SIG-M5 treated with dmso at 0.1 percent for 504 hours (cell line): ENCODE measurements at regions not wholly inside any gene's neighbourhood (a gene's known extent, or its start where the extent isn't known, plus 50 kb on each side); places are given as distances from the start of the nearest gene placed in this dataset.

ENCODE experiments used
- DNase-seq: peaks from one replicate; lab custom pipeline; 2025; ENCODE audit not compliant: unreplicated experiment; lab: John Stamatoyannopoulos, UW

DNA sequence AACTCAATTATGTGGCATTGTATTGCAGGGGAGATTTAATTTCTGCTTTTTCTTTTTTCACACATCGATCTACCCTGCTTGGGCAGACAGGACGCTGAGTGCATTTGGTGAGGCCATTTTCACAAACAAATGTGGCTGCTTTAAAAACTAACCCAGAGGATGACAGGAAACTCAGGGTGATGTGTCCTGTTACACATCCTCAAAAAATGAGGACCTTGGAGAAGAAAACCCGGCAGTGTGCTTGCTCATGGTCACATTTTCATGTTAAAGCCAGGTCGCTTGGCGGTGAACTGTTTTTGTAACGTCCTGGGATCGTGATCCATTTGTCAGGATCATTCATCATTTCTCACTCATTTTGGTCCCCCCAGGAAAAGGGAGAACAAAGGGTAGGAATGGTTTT, 478.3 kb upstream of the ADAMTS16 start:
- DNase-seq: no peak

GRCh38 chr5:4662756-4663155, 477.4 kb upstream of the ADAMTS16 start:
- no peak for DNase-seq

GRCh38 chr5:4665911-4666310, 474.2 kb upstream of the ADAMTS16 start:
- DNase-seq: no peak

GRCh38 chr5:4674166-4674565, 466.0 kb upstream of the ADAMTS16 start:
- DNase-seq: no peak

GRCh38 chr5:4676934-4677333, 463.2 kb upstream of the ADAMTS16 start:
- DNase-seq: no peak

DNA sequence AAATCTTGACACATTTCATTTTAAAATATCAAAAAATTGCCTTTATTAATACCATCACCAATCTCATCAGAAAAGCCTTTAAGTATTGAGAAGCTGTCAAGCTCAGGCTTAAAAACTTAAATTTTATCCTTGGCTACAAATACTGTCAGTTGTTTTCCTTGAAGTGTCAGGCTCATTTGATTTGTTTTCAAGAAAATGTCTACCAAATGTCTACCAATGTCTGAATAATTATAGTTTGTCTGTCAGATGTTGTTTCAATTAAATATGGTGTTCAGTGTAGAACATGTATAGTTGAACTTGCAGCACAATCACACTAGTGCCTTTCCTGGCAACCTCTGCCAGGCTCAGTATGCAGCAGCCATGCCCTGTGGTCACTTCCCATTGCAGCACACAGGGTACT, 455.2 kb upstream of the ADAMTS16 start:
- no peak for DNase-seq

DNA sequence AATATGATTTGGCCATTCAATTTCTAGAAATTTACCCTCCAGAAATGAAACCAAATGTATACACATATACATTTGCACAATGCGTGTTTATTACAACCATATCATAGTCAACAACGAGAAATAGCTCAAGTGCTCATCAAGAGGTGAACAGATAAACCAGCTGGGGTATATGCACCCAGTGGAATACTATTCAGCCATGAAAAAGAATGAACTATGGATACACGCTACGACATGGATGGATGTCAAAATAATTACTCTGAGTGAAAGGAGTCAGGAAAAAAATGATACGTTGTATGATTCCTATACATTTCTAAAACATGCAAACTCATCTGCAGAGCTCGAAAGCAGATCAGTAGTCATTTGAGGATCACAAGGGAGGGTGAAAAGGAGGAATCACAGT, 441.5 kb upstream of the ADAMTS16 start:
- no peak for DNase-seq

DNA sequence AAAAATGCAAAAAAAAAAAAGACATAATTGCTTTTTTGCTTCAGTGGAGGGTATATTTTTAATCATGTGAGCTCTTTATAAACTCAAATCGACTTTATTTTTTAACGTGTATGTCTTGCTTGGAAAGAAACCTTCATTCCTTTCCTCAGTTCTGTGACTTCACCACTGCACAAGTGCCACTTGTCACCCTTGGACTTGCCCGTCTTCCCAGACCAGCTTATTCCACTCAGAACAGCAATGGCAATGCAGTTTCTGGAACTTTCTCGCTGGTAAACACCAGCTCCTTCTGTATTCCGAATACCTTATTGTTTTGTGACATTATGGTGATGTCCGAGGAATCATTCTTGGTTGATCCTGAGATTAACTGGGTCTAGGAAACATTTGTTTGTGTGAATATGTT, 440.5 kb upstream of the ADAMTS16 start:
- no peak for DNase-seq

GRCh38 chr5:4700069-4700468, 440.1 kb upstream of the ADAMTS16 start:
- no peak for DNase-seq

- no peak for DNase-seq
Observed at GRCh38 chr5:4700871-4701270, 439.3 kb upstream of the ADAMTS16 start.

GRCh38 chr5:4703931-4704458, 436.1 kb upstream of the ADAMTS16 start:
- no peak for DNase-seq

DNA sequence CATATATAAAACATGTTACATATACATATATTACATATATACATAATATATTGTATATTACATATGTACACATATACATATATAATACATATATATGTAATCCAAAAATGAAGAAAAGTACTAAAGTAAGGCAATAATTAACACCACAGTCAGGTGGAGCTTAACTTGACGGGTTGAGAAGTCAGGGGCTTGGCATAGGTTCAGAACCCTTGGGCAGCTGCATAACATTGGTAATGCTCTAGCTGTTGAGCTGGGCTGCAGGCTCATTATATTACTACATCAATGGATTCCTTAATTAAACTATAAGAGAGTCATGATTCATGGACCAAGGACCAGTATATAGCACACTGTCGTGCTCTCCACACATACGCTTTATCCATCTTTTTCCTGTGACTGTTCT, 435.2 kb upstream of the ADAMTS16 start:
- no peak for DNase-seq

DNA sequence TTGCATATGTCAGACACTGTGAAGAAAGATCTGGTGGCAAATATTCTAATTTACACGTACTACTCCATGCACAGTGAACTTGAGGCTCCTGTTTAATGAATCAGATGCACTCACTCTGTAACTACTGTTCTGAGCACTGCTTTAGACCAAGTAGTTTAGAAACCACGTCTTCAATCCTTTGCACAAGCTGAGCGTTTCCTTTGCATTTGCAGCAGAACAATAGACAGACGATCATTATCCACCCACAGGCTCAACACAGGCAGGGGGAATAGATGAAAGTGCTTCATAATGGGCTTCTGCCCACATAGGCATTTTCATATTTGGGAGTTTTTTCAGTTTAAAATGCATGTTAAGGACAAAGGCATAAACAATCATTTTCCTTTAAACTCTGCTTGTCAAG, 423.3 kb upstream of the ADAMTS16 start:
- no peak for DNase-seq

- DNase-seq: no peak
Observed at GRCh38 chr5:4717446-4717845, 422.7 kb upstream of the ADAMTS16 start.

GRCh38 chr5:4720831-4721230, 419.3 kb upstream of the ADAMTS16 start:
- no peak for DNase-seq

DNA sequence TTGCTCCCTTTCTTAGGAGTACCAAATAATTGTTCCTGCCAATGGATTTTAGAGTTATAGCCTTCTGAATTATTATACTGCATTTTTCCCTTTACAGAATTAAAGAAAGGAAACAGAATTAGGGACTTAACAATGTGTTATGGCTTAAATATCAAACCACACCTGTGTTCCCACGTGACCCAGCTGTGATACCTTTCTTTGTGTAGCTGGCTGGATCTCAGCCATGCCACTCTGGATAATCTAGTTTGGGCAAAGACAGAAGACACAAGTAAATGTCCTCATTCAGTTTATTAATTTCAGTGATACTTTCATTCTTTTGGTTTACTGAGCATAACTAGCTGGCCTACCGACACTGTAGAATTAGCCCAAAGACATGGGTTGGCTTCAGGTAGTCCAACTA, 417.2 kb upstream of the ADAMTS16 start:
- DNase-seq: no peak

DNA sequence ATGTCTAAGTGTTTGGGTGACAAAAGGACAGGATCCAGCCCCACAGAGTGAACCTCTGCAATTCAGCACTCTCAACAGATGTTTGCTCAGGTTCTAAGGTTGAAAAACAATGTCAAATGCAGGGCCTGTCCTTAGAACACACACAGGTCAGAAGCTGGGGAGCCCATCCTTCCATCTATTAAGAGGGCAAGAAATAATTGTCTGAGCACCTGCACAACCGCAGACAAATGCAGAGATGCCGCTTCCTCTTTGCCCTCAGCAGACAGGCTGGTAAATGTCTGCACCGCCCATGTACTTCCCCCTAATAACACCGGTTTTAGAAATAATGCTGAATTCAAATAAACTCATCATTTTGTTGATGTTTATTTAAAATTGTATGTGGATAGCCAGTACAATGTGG, 414.5 kb upstream of the ADAMTS16 start:
- no peak for DNase-seq

- DNase-seq: no peak
Observed at GRCh38 chr5:4730279-4730678, 409.9 kb upstream of the ADAMTS16 start.

GRCh38 chr5:4734348-4734747, 405.8 kb upstream of the ADAMTS16 start:
- DNase-seq: no peak

DNA sequence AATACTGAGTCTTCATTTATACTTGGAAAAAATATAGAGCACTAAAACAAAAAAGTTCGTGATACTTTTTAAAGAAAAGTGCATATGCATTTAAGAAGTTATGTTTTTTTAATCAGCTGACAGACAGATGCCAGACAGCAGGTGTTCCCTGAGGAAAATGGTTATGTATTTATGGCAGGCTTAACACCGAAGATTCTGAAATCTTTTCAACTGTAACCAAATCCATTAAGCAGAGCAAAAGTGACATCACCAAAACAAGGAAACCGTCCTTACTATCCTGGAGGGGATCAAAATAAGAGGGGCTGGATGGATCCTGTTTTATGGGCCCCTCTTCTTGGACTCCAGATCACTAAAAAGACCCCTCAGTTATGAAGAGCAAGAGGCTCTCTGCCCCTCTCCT, 404.9 kb upstream of the ADAMTS16 start:
- DNase-seq: no peak

- DNase-seq: no peak
Observed at GRCh38 chr5:4737868-4738267, 402.3 kb upstream of the ADAMTS16 start.

DNA sequence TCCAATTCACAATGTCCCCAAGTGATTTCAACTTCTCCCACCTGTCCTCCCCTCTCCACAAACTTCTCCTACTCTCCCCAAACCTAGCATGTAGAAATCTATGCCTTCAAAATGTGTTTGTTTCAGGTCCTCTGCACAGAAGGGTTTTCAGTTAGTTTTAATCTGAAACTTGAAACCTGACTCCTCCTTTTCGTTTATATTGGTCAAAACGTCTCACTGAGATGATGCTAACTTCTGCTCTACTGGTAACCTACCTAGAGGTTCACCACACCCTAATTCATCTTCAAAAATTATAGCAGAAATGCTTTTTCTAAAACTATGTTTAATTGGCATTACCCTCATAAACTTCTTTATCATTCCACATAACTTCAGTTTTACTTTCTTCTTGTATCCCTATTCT, 401.8 kb upstream of the ADAMTS16 start:
- no peak for DNase-seq

- no peak for DNase-seq
Observed at GRCh38 chr5:4740156-4740555, 400.0 kb upstream of the ADAMTS16 start.

DNA sequence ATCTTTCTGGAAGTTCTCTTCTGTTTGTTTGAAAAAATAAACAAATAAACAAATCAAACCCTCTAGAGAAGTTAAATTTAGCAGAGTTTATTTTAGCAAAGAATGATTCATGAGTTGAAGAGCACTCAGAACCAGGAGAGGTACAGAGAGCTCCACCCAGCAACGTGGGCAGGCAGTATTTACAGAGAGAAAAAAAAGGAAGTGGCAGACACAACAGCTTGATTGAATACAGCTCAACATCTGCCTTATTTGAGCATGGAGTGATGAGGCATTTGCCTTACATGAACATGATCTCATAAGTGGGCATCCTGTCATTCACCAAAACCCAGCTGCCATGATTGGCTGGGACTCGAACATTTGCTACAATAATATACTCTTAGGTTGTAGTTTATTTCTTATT, 381.6 kb upstream of the ADAMTS16 start:
- DNase-seq: no peak
